ENCODE measurements at regions not wholly inside any gene's neighbourhood (a gene's known extent, or its start where the extent isn't known, plus 50 kb on each side); places are given as distances from the start of the nearest gene placed in this dataset.

DNA sequence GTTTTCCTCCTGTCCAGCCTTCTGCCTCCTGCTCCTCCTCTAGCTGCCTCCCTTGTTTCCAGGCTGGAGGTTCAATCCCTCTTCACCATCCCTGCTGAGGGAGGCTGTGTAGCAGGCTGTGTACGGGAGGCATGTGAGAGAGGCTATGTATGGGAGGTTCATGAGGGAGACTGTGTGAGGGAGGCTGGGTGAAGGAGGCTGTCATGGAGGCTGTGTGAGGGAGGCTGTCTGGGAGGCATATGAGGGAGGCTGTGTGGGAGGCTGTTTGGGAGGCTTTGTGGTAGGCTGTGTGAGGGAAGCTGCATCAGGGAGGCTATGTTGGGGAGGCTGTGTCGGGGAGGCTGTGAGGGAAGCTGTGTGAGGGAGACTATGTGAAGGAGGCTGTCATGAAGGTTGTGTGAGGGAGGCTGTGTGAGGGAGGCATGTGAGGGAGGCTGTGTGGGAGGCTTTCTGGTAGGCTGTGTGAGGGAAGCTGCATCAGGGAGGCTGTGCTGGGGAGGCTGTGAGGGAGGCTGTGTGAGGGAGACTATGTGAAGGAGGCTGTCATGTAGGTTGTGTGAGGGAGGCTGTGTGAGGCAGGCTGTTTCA, 123.7 kb upstream of the RNF32 start:
- Histone ChIP-seq H3K27me3 (ENCODE audit: control insufficient read depth, insufficient read depth, low read length) (no peaks in the 10 kb centered on the region), H3K4me1 (ENCODE audit: control insufficient read depth, insufficient read depth, low read length) (peaks cover 16% of the 10 kb centered on the region), H3K36me3 (ENCODE audit: control insufficient read depth, insufficient read depth, low read length) (no peaks in the 10 kb centered on the region), H3K27ac (ENCODE audit: low read length) (peak overlapping the region; percentile 97), H3K9me3 (ENCODE audit: control insufficient read depth, low read depth, low read length) (peaks cover 18% of the 10 kb centered on the region), H3K4me3 (ENCODE audit: low read length) (peak overlapping the region; percentile 58)
- WGBS (ENCODE audit: insufficient coverage, low lambda C conversion rate) = no CpG with 5 or more reads among the region's 2 CpGs
- no peak for DNase-seq

DNA sequence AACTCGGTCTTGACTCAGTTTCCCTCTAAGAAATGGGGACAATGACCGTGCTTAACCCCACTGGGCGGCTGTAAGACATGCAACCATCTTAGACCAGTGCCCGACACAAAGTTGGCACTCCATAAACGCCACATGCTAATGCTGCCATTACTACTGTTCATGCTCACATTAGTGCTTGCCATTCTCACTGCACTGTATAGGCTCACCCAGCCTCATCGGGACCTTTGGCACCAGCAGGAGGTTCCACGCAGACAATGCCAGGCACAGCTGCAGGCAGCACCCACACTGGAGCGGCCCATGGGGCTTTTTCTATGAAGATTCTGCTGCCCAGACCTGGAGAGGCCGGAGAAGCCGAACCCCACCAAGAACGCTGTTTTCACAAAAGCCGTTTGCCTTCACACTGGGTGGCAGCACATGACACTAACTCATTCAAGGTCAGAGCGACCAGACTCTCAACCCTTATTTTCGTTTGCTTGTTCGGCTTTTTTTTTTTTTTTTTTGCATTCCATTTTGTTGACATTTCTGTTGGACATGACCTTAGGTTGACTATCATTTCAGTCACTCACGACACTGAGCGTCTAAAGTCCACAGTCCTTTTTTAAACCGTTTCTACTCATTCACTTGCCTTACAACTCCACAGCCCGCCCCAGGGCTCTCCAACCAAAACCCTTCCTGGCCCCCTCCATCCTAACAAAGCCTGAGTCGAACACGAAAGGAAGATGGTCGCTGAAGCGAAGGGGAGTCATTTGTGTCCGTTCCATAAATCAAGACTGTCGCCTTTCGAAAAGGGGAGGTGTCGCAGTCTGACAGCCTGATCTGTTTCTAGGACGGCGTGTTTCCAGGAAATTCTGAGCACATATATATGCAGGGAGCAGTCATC, 124.4 kb upstream of the RNF32 start:
- Histone ChIP-seq H3K36me3 (ENCODE audit: control insufficient read depth, insufficient read depth, low read length) (no peaks in the 10 kb centered on the region), H3K4me3 (ENCODE audit: low read length) (peak overlapping the region; percentile 58), H3K27me3 (ENCODE audit: control insufficient read depth, insufficient read depth, low read length) (no peaks in the 10 kb centered on the region), H3K27ac (ENCODE audit: low read length) (peak overlapping the region; percentile 97), H3K4me1 (ENCODE audit: control insufficient read depth, insufficient read depth, low read length) (peaks cover 16% of the 10 kb centered on the region), H3K9me3 (ENCODE audit: control insufficient read depth, low read depth, low read length) (peaks cover 23% of the 10 kb centered on the region)
- DNase-seq = peak; percentile 82 to 95
- WGBS (ENCODE audit: insufficient coverage, low lambda C conversion rate) = 7% methylated on average over 3 of the region's 29 CpGs

DNA sequence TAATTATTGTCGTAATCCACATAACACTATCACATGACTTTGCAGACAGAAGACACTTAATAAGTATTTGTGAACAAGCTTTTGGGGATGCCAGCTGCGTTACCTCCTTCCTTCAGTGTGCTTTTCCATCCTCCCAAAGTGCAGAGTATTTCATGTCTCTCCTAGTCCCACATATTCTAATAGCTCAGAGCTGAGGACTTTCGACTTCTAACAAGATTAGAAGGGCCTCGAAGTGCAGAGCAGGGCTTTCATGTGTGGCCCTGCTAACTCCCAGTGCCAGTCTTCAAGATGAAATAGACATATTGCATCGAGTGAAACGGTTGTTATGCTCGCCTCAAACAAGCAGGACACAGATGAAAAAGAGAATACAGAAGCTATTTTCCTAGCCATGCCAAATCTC, 125.7 kb upstream of the RNF32 start:
- Histone ChIP-seq H3K4me3 (ENCODE audit: low read length) (no peak overlapping the region), H3K27me3 (ENCODE audit: control insufficient read depth, insufficient read depth, low read length) (no peaks in the 10 kb centered on the region), H3K4me1 (ENCODE audit: control insufficient read depth, insufficient read depth, low read length) (peaks cover 16% of the 10 kb centered on the region), H3K36me3 (ENCODE audit: control insufficient read depth, insufficient read depth, low read length) (no peaks in the 10 kb centered on the region), H3K27ac (ENCODE audit: low read length) (no peak overlapping the region), H3K9me3 (ENCODE audit: control insufficient read depth, low read depth, low read length) (peaks cover 24% of the 10 kb centered on the region)
- WGBS (ENCODE audit: insufficient coverage, low lambda C conversion rate) = no CpG with 5 or more reads among the region's 7 CpGs
- peak in 1 of 2 donors; percentile 40 for DNase-seq

DNA sequence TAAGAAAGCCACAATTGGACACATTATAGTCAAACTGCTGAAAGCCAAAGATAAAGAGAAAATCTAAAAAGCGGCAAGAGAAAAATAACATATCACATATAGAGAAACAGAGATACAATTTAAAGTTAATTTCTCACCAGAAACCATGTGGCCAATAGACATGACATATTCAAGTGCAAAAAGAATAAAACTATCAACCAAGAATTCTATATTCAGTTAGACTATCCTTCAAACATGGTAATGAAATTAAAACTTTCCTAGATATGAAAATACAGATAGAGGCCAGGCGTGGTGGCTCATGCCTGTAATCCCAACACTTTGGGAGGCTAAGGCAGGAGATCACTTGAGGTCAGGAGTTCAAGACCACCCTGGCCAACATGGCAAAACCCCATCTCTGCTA, 129.1 kb upstream of the RNF32 start:
- Histone ChIP-seq H3K27me3 (ENCODE audit: control insufficient read depth, insufficient read depth, low read length) (no peaks in the 10 kb centered on the region), H3K36me3 (ENCODE audit: control insufficient read depth, insufficient read depth, low read length) (no peaks in the 10 kb centered on the region), H3K4me1 (ENCODE audit: control insufficient read depth, insufficient read depth, low read length) (peaks cover 8% of the 10 kb centered on the region), H3K27ac (ENCODE audit: low read length) (no peak overlapping the region), H3K4me3 (ENCODE audit: low read length) (no peak overlapping the region), H3K9me3 (ENCODE audit: control insufficient read depth, low read depth, low read length) (peaks cover 16% of the 10 kb centered on the region)
- DNase-seq = no peak
- no CpG with 5 or more reads among the region's 2 CpGs for WGBS (ENCODE audit: insufficient coverage, low lambda C conversion rate)

DNA sequence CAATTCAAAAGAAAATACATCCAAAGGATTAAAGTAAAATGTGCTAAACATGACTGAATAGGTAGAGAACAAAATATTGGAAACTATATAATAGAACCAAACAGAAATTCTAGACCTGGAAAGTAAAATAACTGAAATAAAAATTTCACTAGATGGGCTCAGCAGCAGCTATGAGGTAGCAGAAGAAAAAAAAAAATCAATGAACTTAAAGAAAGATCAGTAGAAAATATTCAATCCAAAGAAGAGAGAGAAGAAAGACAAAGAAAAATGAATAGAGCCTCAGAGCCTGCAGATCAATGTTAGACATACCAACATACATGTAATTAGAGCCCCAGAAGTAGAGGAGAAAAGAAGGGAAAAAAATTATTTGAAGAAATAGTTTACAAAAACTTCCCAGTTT, 129.6 kb upstream of the RNF32 start:
- no peak overlapping the region for H3K27ac ChIP-seq (ENCODE audit: low read length)
- H3K27me3 ChIP-seq (ENCODE audit: control insufficient read depth, insufficient read depth, low read length) = no peaks in the 10 kb centered on the region
- H3K4me3 ChIP-seq (ENCODE audit: low read length) = no peak overlapping the region
- peaks cover 7% of the 10 kb centered on the region for H3K4me1 ChIP-seq (ENCODE audit: control insufficient read depth, insufficient read depth, low read length)
- no peaks in the 10 kb centered on the region for H3K36me3 ChIP-seq (ENCODE audit: control insufficient read depth, insufficient read depth, low read length)
- peaks cover 17% of the 10 kb centered on the region for H3K9me3 ChIP-seq (ENCODE audit: control insufficient read depth, low read depth, low read length)
- no peak for DNase-seq

DNA sequence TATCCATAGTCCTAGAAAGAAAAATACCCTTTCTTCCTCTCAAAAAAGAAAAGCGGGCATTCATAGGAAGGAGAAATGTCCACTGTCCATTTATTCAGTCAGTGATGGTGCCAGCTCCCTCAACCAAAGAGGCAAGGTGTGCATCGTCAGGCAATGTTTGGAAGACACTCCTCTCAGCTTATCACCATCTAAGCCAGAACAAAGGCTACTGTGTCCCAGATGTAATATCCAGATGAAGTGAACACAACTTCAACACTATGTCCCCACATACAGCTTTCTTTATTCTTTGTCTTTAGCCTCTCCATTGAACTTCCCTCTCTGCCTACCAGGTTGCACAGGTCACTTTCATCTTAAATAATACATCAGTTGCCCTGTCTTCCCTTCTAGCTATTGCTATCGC, 131.4 kb upstream of the RNF32 start:
- H3K27me3 ChIP-seq (ENCODE audit: control insufficient read depth, insufficient read depth, low read length) = no peaks in the 10 kb centered on the region
- 100% methylated on average over 1 of the region's 3 CpGs for WGBS (ENCODE audit: insufficient coverage, low lambda C conversion rate)
- peaks cover 18% of the 10 kb centered on the region for H3K9me3 ChIP-seq (ENCODE audit: control insufficient read depth, low read depth, low read length)
- no peak for DNase-seq
- no peaks in the 10 kb centered on the region for H3K36me3 ChIP-seq (ENCODE audit: control insufficient read depth, insufficient read depth, low read length)
- H3K4me3 ChIP-seq (ENCODE audit: low read length) = no peak overlapping the region
- no peak overlapping the region for H3K27ac ChIP-seq (ENCODE audit: low read length)
- no peaks in the 10 kb centered on the region for H3K4me1 ChIP-seq (ENCODE audit: control insufficient read depth, insufficient read depth, low read length)

DNA sequence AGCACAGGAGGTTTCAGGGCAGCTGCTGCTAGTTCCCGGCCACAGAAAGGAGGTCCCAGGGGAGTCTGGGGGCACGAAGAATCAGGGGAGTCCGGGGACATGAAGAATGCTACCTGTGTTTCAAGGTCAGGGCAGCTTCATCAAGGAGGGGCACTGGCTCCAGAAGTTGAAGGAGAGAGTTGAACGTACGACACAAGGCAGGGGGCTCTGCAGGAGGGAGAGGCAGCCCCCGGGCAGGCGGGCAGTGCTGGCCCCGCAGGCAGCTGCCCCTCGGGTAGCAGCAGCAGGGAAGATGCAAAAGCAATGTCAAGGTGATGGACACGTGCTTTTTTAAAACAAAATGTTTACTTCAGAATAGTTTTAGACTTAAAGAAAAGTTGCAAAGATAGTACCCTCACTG, 134.7 kb upstream of the RNF32 start:
- DNase-seq = no peak
- Histone ChIP-seq H3K4me3 (ENCODE audit: low read length) (no peak overlapping the region), H3K36me3 (ENCODE audit: control insufficient read depth, insufficient read depth, low read length) (no peaks in the 10 kb centered on the region), H3K27me3 (ENCODE audit: control insufficient read depth, insufficient read depth, low read length) (no peaks in the 10 kb centered on the region), H3K9me3 (ENCODE audit: control insufficient read depth, low read depth, low read length) (peaks cover 7% of the 10 kb centered on the region), H3K27ac (ENCODE audit: low read length) (no peak overlapping the region), H3K4me1 (ENCODE audit: control insufficient read depth, insufficient read depth, low read length) (no peaks in the 10 kb centered on the region)
- no CpG with 5 or more reads among the region's 10 CpGs for WGBS (ENCODE audit: insufficient coverage, low lambda C conversion rate)

DNA sequence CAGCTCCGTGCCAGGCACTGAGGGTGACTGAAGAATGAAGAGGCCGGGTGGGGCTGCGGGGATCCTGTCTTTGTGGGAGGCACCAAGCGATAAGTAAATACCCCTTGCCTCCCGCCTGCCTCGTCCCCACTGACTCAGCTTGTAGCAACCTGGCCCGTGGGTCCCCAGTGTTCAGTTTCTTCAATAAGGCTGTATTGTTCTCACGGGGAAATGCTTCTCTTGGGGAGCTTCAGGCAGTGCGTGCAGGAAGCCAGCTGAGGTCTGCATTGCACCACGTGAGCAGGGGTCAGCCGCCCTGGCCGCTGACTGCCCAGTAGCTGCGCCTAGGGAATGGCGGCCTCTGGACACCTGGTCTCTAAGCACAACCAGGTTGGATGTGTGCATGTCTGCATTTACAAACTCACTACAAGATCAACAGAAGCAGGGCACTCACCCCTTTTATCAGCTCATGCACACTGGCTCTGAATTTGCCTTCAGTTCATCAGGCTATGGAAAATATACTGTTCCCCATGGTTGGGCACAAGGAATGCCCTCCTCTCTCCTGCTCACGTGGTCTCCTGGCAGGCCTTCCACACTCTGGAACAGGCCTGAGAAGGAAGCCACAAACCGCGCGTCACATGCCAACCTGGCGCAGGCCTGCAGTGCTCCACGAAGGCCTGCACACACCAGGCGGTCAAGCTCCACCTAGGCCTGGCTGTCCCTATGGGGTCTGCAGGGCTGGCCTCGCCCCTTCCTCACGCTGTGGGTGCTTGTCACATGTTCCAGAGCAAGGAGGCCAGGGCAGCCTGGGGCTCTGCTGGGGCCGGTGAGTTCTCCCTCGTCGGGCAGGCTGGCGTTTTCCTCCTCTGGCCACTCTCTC, 135.7 kb upstream of the RNF32 start:
- Histone ChIP-seq H3K27me3 (ENCODE audit: control insufficient read depth, insufficient read depth, low read length) (no peaks in the 10 kb centered on the region), H3K36me3 (ENCODE audit: control insufficient read depth, insufficient read depth, low read length) (no peaks in the 10 kb centered on the region), H3K4me1 (ENCODE audit: control insufficient read depth, insufficient read depth, low read length) (no peaks in the 10 kb centered on the region), H3K9me3 (ENCODE audit: control insufficient read depth, low read depth, low read length) (peaks cover 7% of the 10 kb centered on the region), H3K4me3 (ENCODE audit: low read length) (no peak overlapping the region), H3K27ac (ENCODE audit: low read length) (no peak overlapping the region)
- DNase-seq = no peak
- WGBS (ENCODE audit: insufficient coverage, low lambda C conversion rate) = no CpG with 5 or more reads among the region's 27 CpGs

DNA sequence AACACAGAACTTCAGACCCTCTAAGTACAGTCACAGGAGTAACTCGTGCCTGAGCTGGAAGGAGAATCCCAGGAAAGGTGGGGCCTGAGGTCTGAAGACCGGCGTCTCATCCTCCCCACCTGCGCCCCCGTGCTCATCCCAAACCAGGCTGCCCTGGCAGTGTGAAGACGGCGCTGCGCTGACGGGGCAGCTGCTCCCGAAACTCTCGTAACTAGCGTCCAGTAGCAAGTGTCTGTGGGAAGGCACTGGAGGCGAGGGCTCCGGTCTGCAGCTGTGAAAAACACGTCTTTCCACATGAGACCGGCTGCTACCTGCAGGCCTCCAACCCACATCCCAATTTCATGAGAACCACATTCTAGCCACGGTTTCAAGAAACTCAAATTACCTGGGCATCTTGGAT, 136.6 kb upstream of the RNF32 start:
- Histone ChIP-seq H3K9me3 (ENCODE audit: control insufficient read depth, low read depth, low read length) (peaks cover 2% of the 10 kb centered on the region), H3K4me3 (ENCODE audit: low read length) (no peak overlapping the region), H3K27ac (ENCODE audit: low read length) (no peak overlapping the region), H3K27me3 (ENCODE audit: control insufficient read depth, insufficient read depth, low read length) (no peaks in the 10 kb centered on the region), H3K4me1 (ENCODE audit: control insufficient read depth, insufficient read depth, low read length) (no peaks in the 10 kb centered on the region), H3K36me3 (ENCODE audit: control insufficient read depth, insufficient read depth, low read length) (no peaks in the 10 kb centered on the region)
- DNase-seq = no peak
- WGBS (ENCODE audit: insufficient coverage, low lambda C conversion rate) = no CpG with 5 or more reads among the region's 17 CpGs

DNA sequence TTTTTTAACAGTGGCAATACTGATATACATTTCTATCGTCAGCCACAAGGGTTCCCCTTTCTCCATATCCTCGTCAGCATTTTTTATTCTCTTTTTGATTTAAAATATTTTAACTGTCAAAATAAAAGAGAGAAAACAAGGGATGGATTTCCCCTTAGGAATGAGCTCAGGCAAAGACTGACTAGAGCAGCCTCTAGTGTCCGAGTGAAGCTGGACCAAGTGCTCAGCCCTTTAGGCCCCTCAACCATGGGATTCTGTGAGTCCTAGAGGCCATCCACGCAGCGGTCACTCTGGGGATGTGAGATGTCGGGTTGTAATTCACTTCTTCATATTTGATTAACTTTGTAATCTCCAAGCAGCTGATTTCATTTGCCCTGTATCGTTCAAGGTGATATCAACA, 137.4 kb upstream of the RNF32 start:
- Histone ChIP-seq H3K9me3 (ENCODE audit: control insufficient read depth, low read depth, low read length) (peaks cover 2% of the 10 kb centered on the region), H3K4me3 (ENCODE audit: low read length) (no peak overlapping the region), H3K27ac (ENCODE audit: low read length) (no peak overlapping the region), H3K36me3 (ENCODE audit: control insufficient read depth, insufficient read depth, low read length) (no peaks in the 10 kb centered on the region), H3K4me1 (ENCODE audit: control insufficient read depth, insufficient read depth, low read length) (no peaks in the 10 kb centered on the region), H3K27me3 (ENCODE audit: control insufficient read depth, insufficient read depth, low read length) (no peaks in the 10 kb centered on the region)
- DNase-seq = no peak
- WGBS (ENCODE audit: insufficient coverage, low lambda C conversion rate) = 80% methylated on average over 1 of the region's 7 CpGs
